WERI-Rb-1 (cell line): ENCODE measurements at regions not wholly inside any gene's neighbourhood (a gene's known extent, or its start where the extent isn't known, plus 50 kb on each side); places are given as distances from the start of the nearest gene placed in this dataset.
A peak's percentile ranks its signal among the peaks of the same experiment; 100 is the strongest.

Source experiments
- DNase-seq: peaks from one replicate; pipeline ENCODE4 v3.0.0-alpha.2; 2020
- H3K27ac ChIP-seq: fragments of 250-450 bp; sonication (Bioruptor Pico); 2 replicates; pipeline ENCODE4 v1.5.1; 2020; ENCODE audit warnings: mild to moderate bottlenecking, moderate library complexity
- H3K27me3 ChIP-seq: fragments of 250-450 bp; sonication (Bioruptor Pico); 2 replicates; pipeline ENCODE4 v1.5.1; 2021; ENCODE audit warnings: mild to moderate bottlenecking, low read depth, moderate library complexity; ENCODE audit not compliant: insufficient read depth, severe bottlenecking
- H3K36me3 ChIP-seq: fragments of 250-450 bp; sonication (Bioruptor Pico); 2 replicates; pipeline ENCODE4 v1.5.1; 2020; ENCODE audit warnings: mild to moderate bottlenecking, moderate library complexity
- H3K4me3 ChIP-seq: 2 replicates; pipeline ENCODE4 v1.5.1; 2011; ENCODE audit warnings: low read depth, mild to moderate bottlenecking, control low read depth, low read length
- H3K9me3 ChIP-seq: fragments of 250-450 bp; sonication (Bioruptor Pico); 2 replicates; pipeline ENCODE4 v1.5.1; 2021; ENCODE audit warnings: mild to moderate bottlenecking, moderate library complexity; ENCODE audit not compliant: severe bottlenecking
- CTCF ChIP-seq: IDR thresholded peaks from 2 replicates; pipeline ENCODE4 v1.5.1; 2011; ENCODE audit warnings: low read depth, mild to moderate bottlenecking, control low read depth, inconsistent platforms, low read length

- no peak for DNase-seq
These were observed 600.9 kb downstream of the CCDC171 start for GRCh38 chr9:16153741-16154140.

GRCh38 chr9:16154521-16155078 is 601.8 kb downstream of the CCDC171 start:
- no peaks in the 10 kb centered on the region for H3K36me3 ChIP-seq
- peak; percentile 74 for TF ChIP-seq CTCF
- peak; percentile 85 for DNase-seq
- H3K9me3 ChIP-seq, result no peaks in the 10 kb centered on the region
- peak overlapping the region; percentile 48 for H3K4me3 ChIP-seq
- H3K27ac ChIP-seq, result no peak overlapping the region
- no peaks in the 10 kb centered on the region for H3K27me3 ChIP-seq

More at GRCh38 chr9:16153741-16154140, 600.9 kb downstream of the CCDC171 start:
- Histone ChIP-seq H3K27ac (no peak overlapping the region), H3K36me3 (no peaks in the 10 kb centered on the region), H3K4me3 (no peak overlapping the region; the same call in 1 of the 2 replicates), H3K27me3 (no peaks in the 10 kb centered on the region), H3K9me3 (no peaks in the 10 kb centered on the region)
- TF ChIP-seq CTCF, result no peak

- DNase-seq, result no peak
- Histone ChIP-seq H3K27me3 (no peaks in the 10 kb centered on the region), H3K27ac (no peak overlapping the region), H3K4me3 (no peak overlapping the region), H3K36me3 (no peaks in the 10 kb centered on the region), H3K9me3 (no peaks in the 10 kb centered on the region)
- no peak for TF ChIP-seq CTCF
These were observed 603.0 kb downstream of the CCDC171 start for GRCh38 chr9:16155878-16156277.

GRCh38 chr9:16157216-16157615 is 604.4 kb downstream of the CCDC171 start:
- Histone ChIP-seq H3K4me3 (no peak overlapping the region), H3K9me3 (no peaks in the 10 kb centered on the region), H3K27ac (no peak overlapping the region), H3K36me3 (no peaks in the 10 kb centered on the region), H3K27me3 (no peaks in the 10 kb centered on the region)
- TF ChIP-seq CTCF, result no peak
- no peak for DNase-seq

GRCh38 chr9:16157651-16158050 is 604.8 kb downstream of the CCDC171 start:
- no peak overlapping the region for H3K27ac ChIP-seq
- no peaks in the 10 kb centered on the region for H3K27me3 ChIP-seq
- no peaks in the 10 kb centered on the region for H3K36me3 ChIP-seq
- DNase-seq, result no peak
- H3K4me3 ChIP-seq, result no peak overlapping the region
- no peak for TF ChIP-seq CTCF
- no peaks in the 10 kb centered on the region for H3K9me3 ChIP-seq

- no peaks in the 10 kb centered on the region for H3K27me3 ChIP-seq
- no peak overlapping the region for H3K27ac ChIP-seq
- H3K9me3 ChIP-seq, result no peaks in the 10 kb centered on the region
- H3K4me3 ChIP-seq, result no peak overlapping the region
- no peak for DNase-seq
- no peak for TF ChIP-seq CTCF
- no peaks in the 10 kb centered on the region for H3K36me3 ChIP-seq
These were observed 605.2 kb downstream of the CCDC171 start for GRCh38 chr9:16158093-16158492.
